HG02884 (cell line): ENCODE measurements at regions not wholly inside any gene's neighbourhood (a gene's known extent, or its start where the extent isn't known, plus 50 kb on each side); places are given as distances from the start of the nearest gene placed in this dataset.

Source experiments
- ATAC-seq: cut with Tn5 transposase; IDR thresholded peaks from one replicate; pipeline ENCODE4 v1.9.1; 2021; ENCODE audit warnings: mild to moderate bottlenecking, moderate library complexity; ENCODE audit not compliant: unreplicated experiment

- no peak for ATAC-seq
Observed at GRCh38 chr2:226066391-226066790, 666.9 kb downstream of the NYAP2 start.

- no peak for ATAC-seq
Observed at GRCh38 chr2:226064932-226065570, 665.5 kb downstream of the NYAP2 start.

GRCh38 chr2:226063704-226064440 lies 664.4 kb downstream of the NYAP2 start:
- no peak for ATAC-seq

- no peak for ATAC-seq
Observed at GRCh38 chr2:226059961-226060627, 660.6 kb downstream of the NYAP2 start.

- ATAC-seq: no peak
Observed at GRCh38 chr2:226057914-226058313, 658.4 kb downstream of the NYAP2 start.

GRCh38 chr2:226057365-226057764 lies 657.9 kb downstream of the NYAP2 start:
- ATAC-seq: no peak

GRCh38 chr2:226052772-226053416 lies 653.4 kb downstream of the NYAP2 start:
- ATAC-seq: no peak

GRCh38 chr2:226050822-226051221 lies 651.3 kb downstream of the NYAP2 start:
- ATAC-seq: no peak

- no peak for ATAC-seq
Observed at GRCh38 chr2:226048611-226049010, 649.1 kb downstream of the NYAP2 start.

GRCh38 chr2:226045080-226045479 lies 645.6 kb downstream of the NYAP2 start:
- ATAC-seq: no peak

GRCh38 chr2:226040344-226040900 lies 640.9 kb downstream of the NYAP2 start:
- no peak for ATAC-seq

GRCh38 chr2:226037526-226037925 lies 638.0 kb downstream of the NYAP2 start:
- no peak for ATAC-seq

- ATAC-seq: peak; percentile 18
Observed at GRCh38 chr2:226031647-226032501, 632.4 kb downstream of the NYAP2 start.

- ATAC-seq: peak; percentile 48
Observed at GRCh38 chr2:226030788-226031646, 631.5 kb downstream of the NYAP2 start.

GRCh38 chr2:226030369-226030768 lies 630.9 kb downstream of the NYAP2 start:
- no peak for ATAC-seq

- no peak for ATAC-seq
Observed at GRCh38 chr2:226023946-226024345, 624.4 kb downstream of the NYAP2 start.

- no peak for ATAC-seq
Observed at GRCh38 chr2:226023383-226023782, 623.9 kb downstream of the NYAP2 start.

GRCh38 chr2:226020956-226021355 lies 621.4 kb downstream of the NYAP2 start:
- ATAC-seq: no peak

GRCh38 chr2:226020176-226020575 lies 620.7 kb downstream of the NYAP2 start:
- ATAC-seq: no peak
